HAP-1 (cell line): ENCODE measurements at regions not wholly inside any gene's neighbourhood (a gene's known extent, or its start where the extent isn't known, plus 50 kb on each side); places are given as distances from the start of the nearest gene placed in this dataset.

Experiments
- DNase-seq, 2 experiments: peaks; one replicate each; pipeline ENCODE4 v3.0.0-alpha.2; 2016 to 2020; ENCODE audit warnings: low spot score in 2 of 2
- H3K27me3 ChIP-seq: fragments of 250-450 bp; sonication (Bioruptor Pico); 2 replicates; pipeline ENCODE4 v1.5.1; 2020; ENCODE audit warnings: low read depth, mild to moderate bottlenecking, moderate library complexity
- H3K36me3 ChIP-seq: fragments of 250-450 bp; sonication (Bioruptor Pico); replicated peaks from 2 replicates; pipeline ENCODE4 v1.5.1; 2020; ENCODE audit warnings: mild to moderate bottlenecking
- H3K4me1 ChIP-seq: fragments of 250-450 bp; sonication (Bioruptor Pico); 2 replicates; pipeline ENCODE4 v1.5.1; 2020; ENCODE audit warnings: mild to moderate bottlenecking
- H3K4me3 ChIP-seq: fragments of 250-450 bp; sonication (Bioruptor Pico); 2 replicates; pipeline ENCODE4 v1.5.1; 2020; ENCODE audit warnings: mild to moderate bottlenecking, moderate library complexity
- H3K9me3 ChIP-seq: fragments of 250-450 bp; sonication (Bioruptor Pico); 2 replicates; pipeline ENCODE4 v1.5.1; 2020; ENCODE audit warnings: mild to moderate bottlenecking, moderate library complexity
- in situ Hi-C: fragments of 300-500 bp; cut with MboI; formaldehyde crosslinking; loops from 3 replicates; pipeline ENCODE4 v1.14.3; 2020; ENCODE audit warnings: low sequenced_read_pairs, inconsistent platforms, mixed read lengths

GRCh38 chr5:102595332-102595731 is 96.5 kb upstream of the SLCO6A1 start:
- Histone ChIP-seq H3K36me3 (no peaks in the 10 kb centered on the region), H3K27me3 (no peaks in the 10 kb centered on the region), H3K9me3 (no peaks in the 10 kb centered on the region), H3K4me3 (no peak overlapping the region), H3K4me1 (peaks cover under 1% of the 10 kb centered on the region)
- no peak for DNase-seq
- in situ Hi-C loops = no loop called here

- H3K9me3 ChIP-seq = no peaks in the 10 kb centered on the region
- no peak for DNase-seq
- H3K4me3 ChIP-seq = no peak overlapping the region
- no peaks in the 10 kb centered on the region for H3K36me3 ChIP-seq
- no peaks in the 10 kb centered on the region for H3K4me1 ChIP-seq
- H3K27me3 ChIP-seq = no peaks in the 10 kb centered on the region; the same call in 1 of the 2 replicates
- in situ Hi-C loops = no loop called here
These were observed 97.3 kb upstream of the SLCO6A1 start for GRCh38 chr5:102596113-102596512.

GRCh38 chr5:102596951-102597350 is 98.2 kb upstream of the SLCO6A1 start:
- Histone ChIP-seq H3K27me3 (peaks cover 8% of the 10 kb centered on the region), H3K36me3 (no peaks in the 10 kb centered on the region), H3K4me3 (no peak overlapping the region), H3K4me1 (no peaks in the 10 kb centered on the region), H3K9me3 (no peaks in the 10 kb centered on the region)
- DNase-seq = no peak
- in situ Hi-C loops = no loop called here

GRCh38 chr5:102599289-102599688 is 100.5 kb upstream of the SLCO6A1 start:
- no peaks in the 10 kb centered on the region for H3K36me3 ChIP-seq
- peaks cover 13% of the 10 kb centered on the region for H3K4me1 ChIP-seq
- in situ Hi-C loops = no loop called here
- H3K9me3 ChIP-seq = no peaks in the 10 kb centered on the region
- no peak for DNase-seq
- H3K4me3 ChIP-seq = no peak overlapping the region
- H3K27me3 ChIP-seq = peaks cover 10% of the 10 kb centered on the region

GRCh38 chr5:102600964-102601363 is 102.2 kb upstream of the SLCO6A1 start:
- Histone ChIP-seq H3K4me3 (no peak overlapping the region), H3K9me3 (no peaks in the 10 kb centered on the region), H3K36me3 (no peaks in the 10 kb centered on the region), H3K4me1 (peaks cover 17% of the 10 kb centered on the region), H3K27me3 (peaks cover 10% of the 10 kb centered on the region)
- no peak for DNase-seq
- in situ Hi-C loops = no loop called here

GRCh38 chr5:102603670-102604069 is 104.9 kb upstream of the SLCO6A1 start:
- Histone ChIP-seq H3K4me3 (no peak overlapping the region), H3K9me3 (no peaks in the 10 kb centered on the region), H3K36me3 (no peaks in the 10 kb centered on the region), H3K27me3 (peaks cover 12% of the 10 kb centered on the region), H3K4me1 (peaks cover 17% of the 10 kb centered on the region)
- DNase-seq = peak; percentile 9 to 68
- in situ Hi-C loops = no loop called here

- in situ Hi-C loops = no loop called here
- Histone ChIP-seq H3K36me3 (no peaks in the 10 kb centered on the region), H3K27me3 (peaks cover 12% of the 10 kb centered on the region), H3K4me1 (peaks cover 13% of the 10 kb centered on the region), H3K4me3 (no peak overlapping the region), H3K9me3 (no peaks in the 10 kb centered on the region)
- DNase-seq = no peak
These were observed 109.6 kb upstream of the SLCO6A1 start for GRCh38 chr5:102608414-102608813.

- Histone ChIP-seq H3K36me3 (no peaks in the 10 kb centered on the region), H3K9me3 (no peaks in the 10 kb centered on the region), H3K27me3 (peaks cover 12% of the 10 kb centered on the region), H3K4me1 (no peaks in the 10 kb centered on the region), H3K4me3 (no peak overlapping the region)
- in situ Hi-C loops = no loop called here
- no peak for DNase-seq
These were observed 112.5 kb upstream of the SLCO6A1 start for GRCh38 chr5:102611312-102611711.

- H3K4me3 ChIP-seq = no peak overlapping the region
- H3K4me1 ChIP-seq = no peaks in the 10 kb centered on the region
- in situ Hi-C loops = no loop called here
- H3K36me3 ChIP-seq = no peaks in the 10 kb centered on the region
- peaks cover 12% of the 10 kb centered on the region for H3K27me3 ChIP-seq
- no peaks in the 10 kb centered on the region for H3K9me3 ChIP-seq
- no peak for DNase-seq
These were observed 114.9 kb upstream of the SLCO6A1 start for GRCh38 chr5:102613661-102614060.

GRCh38 chr5:102617191-102618187 is 118.7 kb upstream of the SLCO6A1 start:
- Histone ChIP-seq H3K27me3 (0 out of 2 replicates have a peak, but pooled peaks cover 3% of the 10 kb centered on the region), H3K4me1 (no peaks in the 10 kb centered on the region), H3K4me3 (no peak overlapping the region), H3K36me3 (no peaks in the 10 kb centered on the region), H3K9me3 (no peaks in the 10 kb centered on the region)
- no peak for DNase-seq
- in situ Hi-C loops = no loop called here

GRCh38 chr5:102622262-102622661 is 123.5 kb upstream of the SLCO6A1 start:
- no peak for DNase-seq
- H3K4me1 ChIP-seq = no peaks in the 10 kb centered on the region
- 0 out of 2 replicates have a peak, but pooled peaks cover 3% of the 10 kb centered on the region for H3K27me3 ChIP-seq
- no peak overlapping the region for H3K4me3 ChIP-seq
- no peaks in the 10 kb centered on the region for H3K36me3 ChIP-seq
- H3K9me3 ChIP-seq = no peaks in the 10 kb centered on the region
- in situ Hi-C loops = no loop called here

- Histone ChIP-seq H3K9me3 (no peaks in the 10 kb centered on the region), H3K4me1 (no peaks in the 10 kb centered on the region), H3K4me3 (no peak overlapping the region), H3K27me3 (no peaks in the 10 kb centered on the region), H3K36me3 (no peaks in the 10 kb centered on the region)
- DNase-seq = no peak
- in situ Hi-C loops = no loop called here
These were observed 124.7 kb upstream of the SLCO6A1 start for GRCh38 chr5:102623329-102624065.

- Histone ChIP-seq H3K36me3 (no peaks in the 10 kb centered on the region), H3K9me3 (no peaks in the 10 kb centered on the region), H3K27me3 (no peaks in the 10 kb centered on the region), H3K4me1 (no peaks in the 10 kb centered on the region), H3K4me3 (no peak overlapping the region)
- no peak for DNase-seq
- in situ Hi-C loops = no loop called here
These were observed 125.6 kb upstream of the SLCO6A1 start for GRCh38 chr5:102624405-102624804.

GRCh38 chr5:102625468-102625867 is 126.7 kb upstream of the SLCO6A1 start:
- no peaks in the 10 kb centered on the region for H3K36me3 ChIP-seq
- H3K4me3 ChIP-seq = no peak overlapping the region
- no peaks in the 10 kb centered on the region for H3K27me3 ChIP-seq
- no peak for DNase-seq
- no peaks in the 10 kb centered on the region for H3K9me3 ChIP-seq
- no peaks in the 10 kb centered on the region for H3K4me1 ChIP-seq
- in situ Hi-C loops = no loop called here
